CD4-positive, alpha-beta T cell treated with Interferon gamma for 1 hour (primary cell): ENCODE measurements at regions not wholly inside any gene's neighbourhood (a gene's known extent, or its start where the extent isn't known, plus 50 kb on each side); places are given as distances from the start of the nearest gene placed in this dataset.

ENCODE experiments used
- DNase-seq: peaks from one replicate; pipeline ENCODE4 v3.0.0-alpha.2; 2020

DNA sequence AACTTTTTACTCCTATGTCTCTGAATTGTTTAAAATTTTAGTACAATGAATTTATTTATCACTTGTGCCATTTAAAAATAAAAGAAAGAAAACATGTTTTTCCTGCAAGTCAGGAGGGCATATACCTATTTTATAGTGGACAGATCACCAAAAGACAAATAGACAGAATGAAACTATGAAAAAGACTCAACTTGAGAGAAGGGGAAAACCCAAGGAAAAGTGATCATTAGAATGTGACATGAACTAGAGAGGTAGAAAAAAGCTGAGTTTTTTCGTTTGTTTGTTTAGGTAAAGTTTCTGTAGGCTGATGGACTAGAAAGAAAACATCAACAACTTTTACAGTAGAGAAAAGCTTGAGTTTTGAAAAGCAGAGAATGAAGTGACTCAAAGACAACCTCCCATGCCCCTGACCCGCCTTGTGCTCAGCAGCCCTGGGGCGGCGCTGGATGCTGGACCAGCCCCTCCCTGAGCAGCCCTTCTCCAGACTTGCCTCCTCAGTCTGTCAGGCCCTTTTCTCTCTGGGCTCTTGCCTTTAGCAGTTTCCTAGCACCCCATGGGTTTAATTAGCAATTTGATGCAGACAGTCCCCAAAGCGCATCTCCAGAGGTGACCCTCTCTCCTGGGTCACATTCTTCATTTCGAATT, 95.1 kb upstream of the ARID2 start:
- DNase-seq = no peak

DNA sequence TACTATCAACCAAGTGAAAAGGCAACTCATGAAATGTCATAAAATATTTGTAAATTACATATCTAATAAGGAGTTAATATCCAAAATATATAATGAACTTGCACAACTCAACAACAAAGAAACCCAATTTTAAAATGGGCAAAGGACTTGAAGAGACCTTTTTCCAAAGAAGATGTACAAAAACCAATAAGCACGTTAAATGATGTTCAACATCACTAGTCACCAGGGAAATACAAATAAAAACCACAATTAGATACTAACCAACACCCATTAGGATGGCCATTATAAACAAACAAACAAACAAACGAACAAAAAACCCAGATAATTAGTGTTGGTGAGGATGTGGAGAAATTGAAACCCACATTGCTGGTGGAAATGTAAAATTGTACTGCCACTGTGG, 92.3 kb upstream of the ARID2 start:
- no peak for DNase-seq

DNA sequence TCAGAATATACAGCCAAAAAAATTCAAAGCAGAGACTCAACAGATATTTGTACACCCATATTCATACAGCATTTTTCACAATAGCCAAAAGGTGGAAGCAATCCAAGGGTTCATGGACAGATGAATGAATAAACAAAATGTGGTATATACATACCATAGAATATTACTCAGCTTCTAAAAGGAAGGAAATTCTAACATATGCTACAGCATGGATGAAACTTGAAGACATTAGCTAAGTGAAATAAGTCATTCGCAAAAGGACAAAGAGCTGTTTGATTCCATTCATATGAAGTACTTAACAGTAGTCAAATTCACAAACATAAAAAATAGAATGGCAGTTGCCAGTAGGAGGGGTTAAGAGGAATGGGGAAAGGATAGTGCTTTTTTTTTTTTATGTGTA, 91.8 kb upstream of the ARID2 start:
- DNase-seq = no peak

DNA sequence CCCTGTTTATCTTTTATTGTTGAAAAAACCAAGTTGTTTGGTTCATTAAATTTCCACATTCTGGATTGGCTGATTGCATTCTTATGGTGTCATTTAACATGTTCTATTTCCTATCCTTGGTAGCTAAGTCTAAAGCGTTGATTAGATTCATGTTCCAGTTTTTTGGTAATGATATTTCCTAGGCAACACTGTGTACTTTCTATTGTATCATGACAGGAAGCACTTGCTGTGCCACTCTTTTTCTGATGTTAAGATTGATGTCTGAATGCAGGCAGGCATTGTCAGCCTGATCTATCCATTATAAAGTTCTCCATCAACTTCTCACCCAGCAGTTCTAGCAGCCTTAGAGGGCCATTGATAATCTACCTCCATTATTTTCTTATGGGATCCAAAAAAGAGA, 91.1 kb upstream of the ARID2 start:
- no peak for DNase-seq

DNA sequence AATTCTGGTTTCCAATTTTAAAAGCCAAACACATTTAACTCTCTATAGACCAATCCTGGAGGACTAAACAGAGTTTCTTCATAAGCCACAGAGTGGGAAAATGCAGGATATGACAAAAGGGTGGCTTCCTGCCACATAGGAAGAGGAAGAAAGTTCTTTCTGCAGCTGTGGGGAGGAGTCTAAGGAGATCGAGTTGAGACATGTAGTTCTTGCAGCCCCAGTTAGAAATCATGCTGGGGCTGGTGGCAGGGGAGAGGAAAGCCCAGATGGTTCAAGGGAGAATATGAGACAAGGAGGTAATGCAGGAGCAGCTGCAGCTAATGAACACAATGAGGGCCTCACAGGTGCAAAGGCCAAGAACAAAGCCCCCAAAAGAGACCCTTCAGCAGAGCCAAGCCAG, 85.0 kb upstream of the ARID2 start:
- no peak for DNase-seq

DNA sequence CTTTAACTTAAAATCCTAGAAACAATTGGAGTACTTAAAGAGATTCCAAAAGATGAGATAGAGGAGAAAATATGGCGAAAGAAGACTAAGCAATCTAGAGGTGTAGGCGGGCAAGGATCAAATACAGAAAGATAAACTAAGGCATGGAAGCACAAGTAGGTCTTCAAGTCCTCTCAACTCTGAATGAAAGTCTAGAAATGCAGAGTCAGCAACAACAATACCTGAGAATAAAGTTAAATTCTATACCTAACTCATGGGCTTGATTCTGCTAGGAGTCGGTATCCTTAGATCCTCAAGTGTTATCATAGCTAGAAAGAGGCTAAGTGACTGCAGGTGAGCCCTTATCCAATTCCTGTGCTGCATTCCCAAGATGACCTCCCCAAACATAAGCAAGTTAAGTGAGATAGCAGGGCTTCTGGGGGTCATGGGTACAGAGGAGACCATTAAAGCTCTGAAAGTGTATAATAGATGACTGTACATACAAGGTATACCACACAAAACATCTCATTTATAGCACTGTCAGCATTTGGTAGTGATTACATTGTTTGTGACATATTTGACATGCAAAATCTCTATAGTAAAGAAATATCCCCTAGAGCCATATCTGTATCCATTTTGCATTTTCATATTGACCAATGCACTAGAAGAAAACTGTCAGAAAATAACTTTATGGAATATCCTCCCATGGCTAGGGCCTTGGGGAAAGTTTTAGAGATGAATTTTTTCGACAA, 82.5 kb upstream of the ARID2 start:
- DNase-seq = no peak

DNA sequence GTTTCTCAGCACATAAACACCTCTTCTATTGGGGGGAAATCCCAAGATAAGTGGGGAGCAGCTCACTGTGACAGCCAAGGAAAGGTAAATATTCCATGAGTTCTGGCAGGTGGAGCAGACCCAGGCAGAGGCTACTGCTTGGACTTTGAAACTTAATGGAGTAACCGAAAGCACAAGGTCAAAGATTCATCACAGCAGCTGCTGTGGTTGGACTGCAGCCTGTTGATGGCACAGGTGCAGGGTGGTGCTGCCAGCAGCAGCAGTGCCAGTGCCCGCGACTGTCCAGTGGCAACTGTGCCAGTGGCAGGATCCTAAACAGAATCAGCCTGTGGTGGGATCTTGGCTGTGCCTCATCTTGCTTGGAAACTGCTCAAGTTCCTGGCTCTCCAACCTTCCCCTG, 81.4 kb upstream of the ARID2 start:
- DNase-seq = no peak

DNA sequence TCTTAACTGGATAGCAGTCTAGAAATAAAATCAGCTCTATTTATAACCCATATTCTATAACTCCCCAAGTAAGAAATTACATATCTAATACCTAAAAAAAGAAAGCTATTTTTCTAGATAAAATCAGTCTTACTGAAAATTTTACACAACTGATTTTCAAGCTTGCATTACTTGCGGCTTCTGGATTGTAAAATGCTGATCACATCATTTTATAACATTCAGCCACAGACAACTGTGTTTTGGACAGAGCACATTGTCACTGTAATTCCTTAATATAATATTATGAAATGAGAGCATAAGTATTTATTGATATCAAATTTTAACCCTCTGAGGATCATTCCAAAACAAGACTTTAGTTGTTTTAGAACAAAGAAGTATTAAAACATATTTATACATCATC, 78.5 kb upstream of the ARID2 start:
- no peak for DNase-seq

DNA sequence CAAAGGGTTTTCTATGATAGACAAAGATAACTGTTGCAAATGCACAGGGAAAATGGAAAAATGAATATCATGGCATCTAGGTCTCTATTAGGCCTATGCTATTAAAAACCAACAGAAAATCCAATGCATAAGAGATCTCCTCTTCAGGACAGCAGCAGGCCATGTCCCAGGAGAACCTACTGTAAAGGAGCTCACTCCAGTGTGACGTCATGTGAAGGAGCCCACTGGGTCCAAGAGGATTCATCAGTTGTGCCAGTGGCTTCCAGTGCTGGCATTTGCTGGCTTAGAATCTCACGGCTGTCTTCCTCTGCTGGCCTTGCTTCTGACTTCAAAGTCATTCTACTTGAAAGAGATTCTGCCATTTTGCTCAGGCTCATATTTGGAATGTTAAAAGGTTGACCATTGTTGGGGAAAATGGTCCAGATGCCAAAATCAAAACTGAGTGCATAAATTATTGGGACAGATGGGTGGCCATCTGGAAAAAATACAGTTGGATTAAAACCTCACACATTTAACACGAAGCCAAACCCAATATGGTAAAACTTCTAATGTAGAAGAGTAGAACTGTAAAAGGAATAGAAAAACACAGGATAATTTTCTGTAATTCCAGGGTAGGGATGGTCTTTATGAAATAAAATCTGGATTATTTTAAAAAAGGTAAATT, 75.4 kb upstream of the ARID2 start:
- no peak for DNase-seq

DNA sequence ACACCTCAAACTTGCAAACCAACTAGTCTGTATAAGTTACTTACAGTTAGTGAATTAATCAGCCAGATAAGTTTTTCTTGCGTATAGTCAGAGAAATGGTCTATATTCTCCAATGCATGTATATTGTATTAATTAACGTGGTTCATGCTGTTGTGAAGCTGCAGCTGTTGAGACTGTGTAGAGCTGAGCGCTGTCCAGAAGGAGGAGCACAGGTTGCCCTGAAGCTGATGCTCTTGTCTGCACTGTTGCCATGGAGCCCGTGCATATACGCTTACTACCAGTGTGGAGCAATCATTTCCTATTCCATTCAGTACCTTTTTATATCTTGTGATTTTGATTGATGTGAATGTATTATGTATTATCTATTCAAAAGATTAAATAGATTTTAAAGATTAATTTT, 74.3 kb upstream of the ARID2 start:
- peak; percentile 73 for DNase-seq

DNA sequence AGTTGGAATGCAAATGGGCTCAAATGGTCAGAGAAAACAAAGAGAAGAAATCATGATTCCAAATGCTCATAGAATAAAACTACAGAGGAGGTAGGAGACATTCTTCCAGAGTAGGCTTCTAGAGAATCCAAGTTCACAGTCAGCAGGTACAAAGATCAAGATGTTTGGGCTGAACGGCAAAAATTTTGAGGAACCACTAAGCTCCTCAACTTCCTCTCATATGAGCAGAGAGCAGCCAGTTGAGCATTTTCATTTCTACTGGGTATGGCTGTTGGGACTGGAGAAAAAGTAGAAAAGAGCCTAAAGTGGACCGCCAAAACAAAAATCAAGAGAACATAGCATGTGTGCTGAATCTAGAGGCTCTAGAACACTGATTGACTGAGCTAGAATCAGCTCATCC, 73.8 kb upstream of the ARID2 start:
- DNase-seq = no peak

DNA sequence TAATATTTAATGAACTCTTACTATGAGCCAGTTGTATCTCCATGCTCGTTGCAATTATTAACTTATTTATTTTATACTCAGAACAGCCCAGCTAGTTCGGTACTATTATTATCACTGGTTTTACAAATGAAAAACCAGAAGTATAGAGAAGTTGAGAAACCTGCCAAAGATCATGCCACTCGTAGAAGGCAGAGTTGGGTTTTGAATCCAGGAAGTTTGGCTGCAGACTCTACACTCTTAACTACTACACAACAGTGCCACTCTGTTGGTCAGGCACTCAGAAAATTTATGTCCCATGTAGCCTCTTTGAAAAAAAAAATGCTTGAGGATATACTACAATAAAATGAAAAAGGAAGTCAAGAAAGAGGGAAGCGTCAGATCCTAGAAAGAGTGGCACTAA, 71.5 kb upstream of the ARID2 start:
- DNase-seq = no peak

DNA sequence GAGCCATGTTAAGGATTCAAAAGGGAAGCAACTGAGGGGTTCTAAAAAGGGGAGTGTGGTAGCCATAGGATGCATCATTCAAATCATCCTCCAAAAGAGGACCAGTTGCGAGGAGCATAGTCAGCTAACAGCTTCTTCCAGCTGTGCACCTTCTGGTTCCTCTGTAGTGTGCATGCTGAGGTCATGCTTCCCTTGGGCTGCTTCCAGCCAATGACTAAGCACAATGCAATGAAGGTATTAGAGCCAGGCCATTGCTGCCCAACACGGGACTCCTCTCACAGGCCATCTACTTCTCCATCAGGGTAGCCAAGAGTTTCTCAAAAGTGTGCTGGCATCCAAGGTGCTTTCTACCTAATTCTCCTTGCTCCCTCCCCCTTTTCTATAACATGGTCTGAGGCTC, 69.2 kb upstream of the ARID2 start:
- DNase-seq = no peak

DNA sequence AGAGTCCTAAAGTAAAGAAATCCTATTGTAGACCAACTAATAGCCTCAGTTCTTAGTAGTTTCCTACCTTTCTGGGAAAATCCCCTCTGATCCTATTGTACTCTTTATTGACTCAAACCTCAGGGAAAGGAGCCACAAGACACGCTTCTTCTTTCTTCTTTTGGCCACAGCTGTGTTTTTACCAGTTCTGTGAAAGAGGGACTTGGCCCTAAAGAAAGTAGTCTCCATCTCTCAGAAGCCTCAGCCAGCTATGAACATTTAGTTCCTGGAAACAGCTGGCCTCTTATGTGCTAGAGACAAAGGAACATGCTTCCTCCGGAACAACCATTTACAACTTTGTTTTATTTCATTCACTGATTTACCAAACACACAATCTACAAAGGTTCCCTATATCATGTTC, 66.1 kb upstream of the ARID2 start:
- no peak for DNase-seq

DNA sequence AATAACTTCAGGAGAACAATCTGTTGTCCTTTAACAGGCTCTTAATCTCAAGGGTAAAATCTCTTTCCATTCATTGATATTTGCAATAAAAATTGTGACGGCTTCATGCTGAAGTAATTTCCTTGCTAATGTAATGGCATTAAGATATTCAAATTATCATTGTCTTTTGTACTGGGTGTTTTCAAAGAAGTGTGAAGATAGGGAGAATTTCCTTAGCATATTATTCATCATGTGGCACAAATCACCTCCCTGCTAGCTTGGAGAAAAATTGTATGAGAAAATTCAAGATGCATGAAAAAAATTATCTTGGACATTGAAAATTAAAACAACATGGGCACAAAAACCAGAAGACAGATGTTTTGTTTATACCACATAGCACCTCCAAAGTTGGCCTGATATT, 63.6 kb upstream of the ARID2 start:
- no peak for DNase-seq

DNA sequence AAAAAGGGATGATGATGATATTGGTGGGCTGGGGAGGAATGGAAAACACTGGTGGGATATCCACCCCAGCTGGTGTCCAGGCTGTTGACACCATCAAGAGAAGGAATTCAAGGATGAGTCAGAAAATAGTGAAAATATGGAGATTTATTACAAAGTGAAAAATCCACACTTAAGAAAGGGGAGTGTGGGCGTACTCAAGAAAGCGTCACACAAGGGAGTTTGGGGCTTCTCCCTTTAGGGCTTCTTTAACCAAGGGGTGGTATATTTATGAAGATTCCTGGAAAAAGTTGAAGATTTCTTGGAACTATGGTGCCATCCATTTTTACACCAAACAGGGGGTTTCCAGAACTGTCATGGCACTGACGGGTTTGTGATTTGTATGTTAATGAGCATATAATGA, 63.1 kb upstream of the ARID2 start:
- no peak for DNase-seq

DNA sequence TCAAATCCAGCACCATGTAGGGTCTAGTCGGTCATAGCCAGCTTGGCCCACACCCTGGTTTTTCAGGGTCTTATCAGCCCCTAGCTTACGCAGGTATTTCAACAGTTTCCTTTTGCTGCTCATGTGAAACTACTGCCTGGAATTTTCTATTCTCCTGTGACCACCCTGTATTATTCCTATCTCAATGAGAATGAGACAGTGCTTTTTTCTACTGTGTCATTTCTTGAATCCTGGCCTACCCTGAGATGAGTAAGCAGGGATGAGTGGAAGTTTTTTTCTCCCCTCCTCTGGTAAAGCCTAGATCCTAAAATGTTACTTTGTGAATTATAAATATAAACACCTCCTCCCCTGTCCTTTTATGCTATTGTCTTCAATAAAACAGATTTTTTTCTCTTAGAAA, 62.7 kb upstream of the ARID2 start:
- DNase-seq = no peak

DNA sequence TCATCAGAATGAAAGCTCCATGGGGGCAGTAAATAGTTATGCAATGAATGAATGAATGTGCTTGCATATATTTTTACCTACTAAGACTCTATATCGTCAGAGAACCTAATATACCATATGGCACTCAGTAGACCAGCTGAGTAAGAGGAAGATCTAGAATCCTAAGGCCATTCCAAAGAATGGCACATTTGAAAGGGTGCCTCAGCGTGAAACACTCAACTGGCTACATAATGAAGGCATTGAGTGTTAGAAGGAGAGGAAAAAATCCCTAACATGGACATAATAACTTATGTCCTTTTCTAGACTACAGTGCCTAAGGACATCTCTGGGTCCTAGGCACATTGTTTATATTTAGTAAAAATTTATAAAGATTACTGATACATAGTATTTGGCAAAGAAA, 61.7 kb upstream of the ARID2 start:
- no peak for DNase-seq

DNA sequence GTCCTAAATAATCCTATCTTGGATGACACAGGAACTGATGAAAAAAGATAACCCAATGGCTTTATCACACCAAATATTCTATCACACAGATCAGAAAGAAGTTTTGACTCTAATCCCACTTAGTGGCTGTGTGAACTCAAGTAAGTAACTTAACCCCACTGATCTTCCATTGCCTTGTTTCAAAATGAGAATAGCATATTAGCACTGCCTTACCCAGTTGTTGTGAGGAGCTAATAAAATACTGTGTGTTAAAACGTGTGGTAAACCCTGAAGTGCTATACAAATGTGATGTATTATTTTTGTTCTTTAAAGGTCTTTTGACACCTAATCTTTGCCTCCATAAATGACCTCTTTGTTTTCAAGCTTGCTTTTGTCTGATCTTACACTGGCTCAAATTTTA, 60.9 kb upstream of the ARID2 start:
- DNase-seq = no peak

DNA sequence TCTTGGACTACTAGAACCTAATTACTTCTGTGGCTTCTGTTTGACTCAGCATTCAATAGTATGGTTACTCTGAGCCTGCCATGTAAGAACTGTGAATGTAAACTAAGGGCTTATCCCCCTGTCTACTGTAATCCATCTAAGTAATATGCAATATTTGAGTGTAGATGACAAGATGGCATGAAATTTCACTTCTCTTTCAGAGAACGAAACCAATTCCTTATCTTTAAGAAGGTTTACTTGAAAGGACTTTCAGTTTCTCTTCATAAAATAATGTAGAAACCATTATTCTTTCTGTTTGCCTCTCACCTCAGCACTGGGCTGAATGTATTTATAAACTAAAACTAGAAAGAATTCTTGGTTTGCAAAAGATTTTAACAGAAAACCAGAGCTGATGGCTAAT, 60.4 kb upstream of the ARID2 start:
- no peak for DNase-seq

DNA sequence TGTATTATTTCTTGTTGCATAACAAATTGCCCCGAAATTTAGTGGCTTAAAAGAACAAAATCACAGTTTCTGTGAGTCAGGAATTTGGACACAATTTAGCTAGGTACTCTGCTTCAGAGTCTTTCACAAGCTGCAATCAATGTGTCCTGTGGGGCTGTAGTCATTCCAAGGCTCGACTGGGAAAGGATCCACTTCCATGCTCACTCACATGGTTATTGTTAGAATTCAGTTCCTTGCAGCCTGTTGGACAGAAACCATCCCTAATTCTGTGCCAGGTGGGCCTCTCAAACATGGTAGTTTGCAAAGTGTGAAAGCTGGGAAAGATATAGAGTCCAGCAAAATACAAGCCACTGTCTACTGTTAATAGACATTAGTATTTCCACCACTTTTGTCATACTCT, 59.7 kb upstream of the ARID2 start:
- no peak for DNase-seq

DNA sequence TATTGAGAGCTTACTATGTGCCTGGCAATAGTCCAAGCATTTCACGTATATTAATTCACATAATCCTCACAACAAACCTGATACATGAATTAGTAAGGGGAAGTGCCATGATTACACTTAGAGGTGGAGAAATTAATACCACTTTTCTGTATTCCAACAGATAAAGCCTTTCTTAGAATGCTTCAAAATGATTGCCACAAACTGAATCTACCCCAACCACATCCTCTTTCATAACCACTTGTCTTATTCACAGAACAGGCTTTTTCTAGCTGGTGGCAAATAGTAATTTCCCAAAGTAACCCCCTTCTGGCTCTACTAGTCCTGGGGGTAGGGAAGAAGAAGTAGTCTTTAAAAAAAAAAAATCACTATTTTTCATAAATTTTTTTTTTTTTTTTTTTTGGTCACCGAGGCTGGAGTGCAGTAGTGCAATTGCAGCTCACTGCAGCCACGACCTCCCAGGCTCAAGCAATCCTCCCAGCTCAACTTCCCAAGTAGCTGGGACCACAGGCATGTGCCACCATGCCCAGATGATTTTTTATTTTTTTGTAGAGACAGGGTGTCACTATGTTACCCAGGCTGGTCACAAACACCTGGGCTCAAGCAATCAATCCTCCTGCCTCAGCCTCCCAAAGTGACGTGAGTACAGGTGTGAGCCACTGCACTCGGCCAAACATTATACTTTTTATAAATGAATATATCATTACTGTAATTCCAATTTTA, 59.0 kb upstream of the ARID2 start:
- DNase-seq = no peak

DNA sequence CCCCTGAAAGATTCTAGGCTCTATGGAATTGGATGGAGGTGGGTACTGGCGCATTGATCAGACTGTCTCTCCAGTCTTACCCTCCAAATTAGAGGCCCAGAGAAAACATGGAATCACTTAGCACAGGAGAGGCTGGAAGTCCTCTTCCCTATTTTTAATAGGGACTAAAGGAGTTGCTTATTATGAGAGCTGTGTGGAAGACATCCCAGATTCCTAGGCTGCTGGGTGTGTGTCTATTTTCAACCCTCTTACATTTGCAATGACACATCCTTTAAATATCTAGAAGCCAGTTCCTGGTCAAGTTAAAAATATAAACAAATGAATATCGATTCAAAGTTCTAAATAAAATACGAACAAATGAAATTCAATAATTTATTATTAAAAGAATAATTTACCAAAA, 58.3 kb upstream of the ARID2 start:
- DNase-seq = no peak
